ENCODE measurements at regions not wholly inside any gene's neighbourhood (a gene's known extent, or its start where the extent isn't known, plus 50 kb on each side); places are given as distances from the start of the nearest gene placed in this dataset.

- no peak for TF ChIP-seq NR2F6 (IDR thresholded peaks at IDR 0.05)
- TF ChIP-seq NR2F6 (CRISPR knock-in tag; IDR thresholded peaks at IDR 0.05): no peak
- TF ChIP-seq TGIF2 (CRISPR knock-in tag; IDR thresholded peaks at IDR 0.05): no peak
- TF ChIP-seq ZNF607 (CRISPR knock-in tag; IDR thresholded peaks at IDR 0.05; ENCODE audit: borderline replicate concordance): no peak
- no peak for TF ChIP-seq ASH2L (IDR thresholded peaks at IDR 0.05; ENCODE audit: insufficient read length, low read depth, low read length)
- TF ChIP-seq, protein P1, sequence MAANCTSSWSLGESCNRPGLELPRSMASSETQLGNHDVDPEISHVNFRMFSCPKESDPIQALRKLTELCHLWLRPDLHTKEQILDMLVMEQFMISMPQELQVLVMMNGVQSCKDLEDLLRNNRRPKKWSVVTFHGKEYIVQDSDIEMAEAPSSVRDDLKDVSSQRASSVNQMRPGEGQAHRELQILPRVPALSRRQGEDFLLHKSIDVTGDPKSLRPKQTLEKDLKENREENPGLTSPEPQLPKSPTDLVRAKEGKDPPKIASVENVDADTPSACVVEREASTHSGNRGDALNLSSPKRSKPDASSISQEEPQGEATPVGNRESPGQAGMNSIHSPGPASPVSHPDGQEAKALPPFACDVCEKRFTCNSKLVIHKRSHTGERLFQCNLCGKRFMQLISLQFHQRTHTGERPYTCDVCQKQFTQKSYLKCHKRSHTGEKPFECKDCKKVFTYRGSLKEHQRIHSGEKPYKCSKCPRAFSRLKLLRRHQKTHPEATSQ (CRISPR knock-in tag; IDR thresholded peaks at IDR 0.05; ENCODE audit: borderline replicate concordance): no peak
- no peak for TF ChIP-seq RFX5 (IDR thresholded peaks at IDR 0.05; ENCODE audit: low read depth, low read length)
- no peak for TF ChIP-seq BRCA1 (CRISPR knock-in tag; IDR thresholded peaks at IDR 0.05)
- TF ChIP-seq TCF7 (IDR thresholded peaks at IDR 0.05; ENCODE audit: low read depth): no peak
- no peak for TF ChIP-seq ZNF891 (CRISPR knock-in tag; IDR thresholded peaks at IDR 0.05)
- no peak for TF ChIP-seq POLR2AphosphoS5 (IDR thresholded peaks at IDR 0.05; ENCODE audit: low read depth, low read length)
- no peak for TF ChIP-seq FOSL1 (CRISPR knock-in tag; IDR thresholded peaks at IDR 0.05; ENCODE audit: borderline replicate concordance)
- TF ChIP-seq FOXK1 (CRISPR knock-in tag; IDR thresholded peaks at IDR 0.05; ENCODE audit: borderline replicate concordance, low read depth): no peak
Measured at GRCh38 chr6:9901376-9901775, 513.5 kb downstream of the TFAP2A start.

Measured in HepG2 (cell line).